B cell (primary cell): ENCODE measurements at regions not wholly inside any gene's neighbourhood (a gene's known extent, or its start where the extent isn't known, plus 50 kb on each side); places are given as distances from the start of the nearest gene placed in this dataset.

Experiments
- ATAC-seq: fragments of 200-7000 bp; cut with Tn5 transposase; one replicate; pipeline ENCODE4 v1.10.0; 2021; ENCODE audit warnings: low read depth, mild to moderate bottlenecking, moderate number of reproducible peaks, moderate library complexity
- CTCF ChIA-PET: fragments of 350-600 bp; sonication (Branson Sonifier 250); formaldehyde crosslinking; loops from one replicate; lab custom pipeline; 2021; ENCODE audit warnings: antibody characterized with exemption, inconsistent platforms; lab: Charles Lee
- POLR2A ChIA-PET: fragments of 350-600 bp; sonication (Branson Sonifier 250); formaldehyde crosslinking; loops from one replicate; lab custom pipeline; 2021; ENCODE audit warnings: antibody characterized with exemption; lab: Charles Lee
- DNase-seq: peaks from one replicate; pipeline ENCODE4 v3.0.0; 2013
- H2AFZ ChIP-seq: 2 replicates; pipeline ENCODE4 v1.6.1; 2012; ENCODE audit warnings: mild to moderate bottlenecking, low read depth, low read length; ENCODE audit not compliant: insufficient read depth, poor library complexity, severe bottlenecking
- H3K27ac ChIP-seq, 2 donors: 1 replicate in 1 of 2; 2 replicates in 1 of 2; pipeline ENCODE4 v1.5.1; 2012 to 2013; ENCODE audit warnings: low read length in 2 of 2, mild to moderate bottlenecking in 2 of 2, moderate library complexity in 1 of 2
- H3K27me3 ChIP-seq, 4 experiments: fragments of 200-600 bp in 1 of 4; sonication (generic) in 1 of 4; replicated peaks in 1 of 4; 1 replicate in 2 of 4; 2 replicates in 2 of 4; pipeline versions ENCODE4 v1.6.1 to v1.7.0; 2013 to 2016; ENCODE audit warnings: low read length in 3 of 4, mild to moderate bottlenecking in 2 of 4, mixed read lengths in 1 of 4, moderate library complexity in 1 of 4; ENCODE audit not compliant: insufficient read depth in 4 of 4, control insufficient read depth in 3 of 4; ENCODE audit errors: control extremely low read depth in 1 of 4
- H3K36me3 ChIP-seq, 2 experiments: replicated peaks in 1 of 2; 1 replicate in 1 of 2; 2 replicates in 1 of 2; pipeline versions ENCODE4 v1.6.1 to v1.7.1; 2013; ENCODE audit warnings: low read length in 1 of 2; ENCODE audit not compliant: insufficient read depth in 2 of 2, control insufficient read depth in 1 of 2; ENCODE audit errors: control extremely low read depth in 1 of 2, extremely low read depth in 1 of 2
- H3K4me1 ChIP-seq, 2 donors: fragments of 200-600 bp in 1 of 2; sonication (generic) in 1 of 2; 1 replicate in 1 of 2; 2 replicates in 1 of 2; pipeline versions ENCODE4 v1.5.1 to v1.6.1; 2013 to 2017; ENCODE audit warnings: low read length in 2 of 2; ENCODE audit not compliant: control insufficient read depth in 2 of 2, insufficient read depth in 2 of 2
- H3K4me2 ChIP-seq: replicated peaks from 2 replicates; pipeline ENCODE3; 2012; ENCODE audit warnings: mild to moderate bottlenecking, low read depth, low read length; ENCODE audit not compliant: poor library complexity, severe bottlenecking
- H3K4me3 ChIP-seq, 5 experiments: fragments of 200-600 bp in 1 of 5; sonication (generic) in 1 of 5; 1 replicate in 3 of 5; 2 replicates in 2 of 5; pipeline versions ENCODE4 v1.5.1 to v1.7.0; 2011 to 2016; ENCODE audit warnings: low read length in 4 of 5, mild to moderate bottlenecking in 4 of 5, low read depth in 2 of 5, control low read depth in 1 of 5, moderate library complexity in 1 of 5; ENCODE audit not compliant: insufficient read depth in 1 of 5; ENCODE audit errors: control extremely low read depth in 1 of 5, extremely low read depth in 1 of 5
- H3K79me2 ChIP-seq: fragments of 200-600 bp; sonication (generic); one replicate; pipeline ENCODE4 v1.6.0; 2016; ENCODE audit warnings: low read length; ENCODE audit not compliant: control insufficient read depth, insufficient read depth
- H3K9ac ChIP-seq: fragments of 200-600 bp; sonication (generic); 2 replicates; pipeline ENCODE4 v1.6.1; 2017; ENCODE audit warnings: mild to moderate bottlenecking, low read length, moderate library complexity
- H3K9me3 ChIP-seq, 3 donors: one replicate each; pipeline versions ENCODE4 v1.6.1 to v1.7.1; 2013; ENCODE audit warnings: low read length in 2 of 3; ENCODE audit not compliant: control insufficient read depth in 2 of 3, insufficient read depth in 1 of 3; ENCODE audit errors: control extremely low read depth in 1 of 3
- H4K20me1 ChIP-seq: 2 replicates; pipeline ENCODE4 v1.6.0; 2012; ENCODE audit warnings: mild to moderate bottlenecking, low read length; ENCODE audit not compliant: insufficient read depth, control insufficient read depth, poor library complexity, severe bottlenecking
- H3K27ac Mint-ChIP-seq: one replicate; pipeline ENCODE4 v1.8.0; 2021; ENCODE audit warnings: mixed read lengths
- H3K27me3 Mint-ChIP-seq: one replicate; pipeline ENCODE4 v1.8.0; 2021; ENCODE audit warnings: mixed read lengths
- H3K4me1 Mint-ChIP-seq: one replicate; pipeline ENCODE4 v1.8.0; 2021; ENCODE audit warnings: mixed read lengths
- H3K4me3 Mint-ChIP-seq: one replicate; pipeline ENCODE4 v1.8.0; 2021; ENCODE audit warnings: mixed read lengths
- H3K9me3 Mint-ChIP-seq: one replicate; pipeline ENCODE4 v1.8.0; 2022; ENCODE audit warnings: mixed read lengths; ENCODE audit not compliant: insufficient read depth
- EZH2 ChIP-seq: IDR thresholded peaks from 2 replicates; pipeline ENCODE4 v1.6.1; 2012; ENCODE audit warnings: borderline replicate concordance, low read depth, mild to moderate bottlenecking, moderate library complexity, low read length; ENCODE audit not compliant: insufficient read depth, poor library complexity, severe bottlenecking
- WGBS: methylation state at CpG from one replicate; pipeline ENCODE4 v1.1.5; 2013; ENCODE audit warnings: missing lambda C conversion rate; ENCODE audit not compliant: insufficient coverage; 5-methylcytosine and 5-hydroxymethylcytosine counted together
- intact Hi-C: fragments of 100-400 bp; cut with micrococcal nuclease; formaldehyde crosslinking; loops from one replicate; pipeline ENCODE4 v1.10.0; 2022
- TF ChIP-seq, protein P1 (sequence below): fragments of 200-600 bp; IDR thresholded peaks from one replicate; pipeline ENCODE4 v1.8.0; 2022; ENCODE audit warnings: antibody characterized with exemption, mild to moderate bottlenecking

GRCh38 chr17:5763595-5764306 is 179.4 kb upstream of the NLRP1 start:
- no peak overlapping the region for H3K4me2 ChIP-seq
- 85% methylated on average over 9 of the region's 14 CpGs for WGBS
- H3K9me3 ChIP-seq = no peaks in the 10 kb centered on the region
- CTCF ChIA-PET = no interaction called here
- no peak for ATAC-seq
- no peak overlapping the region for H3K27ac Mint-ChIP-seq
- intact Hi-C loops = no loop called here
- H3K4me1 ChIP-seq = no peaks in the 10 kb centered on the region
- H2AFZ ChIP-seq = no peak overlapping the region
- DNase-seq = no peak
- H3K27me3 ChIP-seq = peaks cover 0 to 2% (median 0%) of the 10 kb centered on the region in 4 experiments
- H3K36me3 ChIP-seq = no peaks in the 10 kb centered on the region
- no peaks in the 10 kb centered on the region for H3K9me3 Mint-ChIP-seq
- no peak overlapping the region for H3K4me3 Mint-ChIP-seq
- H3K4me1 Mint-ChIP-seq = no peaks in the 10 kb centered on the region
- peaks cover 20% of the 10 kb centered on the region for H3K27me3 Mint-ChIP-seq
- POLR2A ChIA-PET = no interaction called here
- H3K79me2 ChIP-seq = no peaks in the 10 kb centered on the region
- no peak overlapping the region for H3K9ac ChIP-seq
- no peaks in the 10 kb centered on the region for H4K20me1 ChIP-seq
- no peak overlapping the region for H3K27ac ChIP-seq
- no peak overlapping the region for H3K4me3 ChIP-seq
- no peak for TF ChIP-seq EZH2
- TF ChIP-seq, protein P1, sequence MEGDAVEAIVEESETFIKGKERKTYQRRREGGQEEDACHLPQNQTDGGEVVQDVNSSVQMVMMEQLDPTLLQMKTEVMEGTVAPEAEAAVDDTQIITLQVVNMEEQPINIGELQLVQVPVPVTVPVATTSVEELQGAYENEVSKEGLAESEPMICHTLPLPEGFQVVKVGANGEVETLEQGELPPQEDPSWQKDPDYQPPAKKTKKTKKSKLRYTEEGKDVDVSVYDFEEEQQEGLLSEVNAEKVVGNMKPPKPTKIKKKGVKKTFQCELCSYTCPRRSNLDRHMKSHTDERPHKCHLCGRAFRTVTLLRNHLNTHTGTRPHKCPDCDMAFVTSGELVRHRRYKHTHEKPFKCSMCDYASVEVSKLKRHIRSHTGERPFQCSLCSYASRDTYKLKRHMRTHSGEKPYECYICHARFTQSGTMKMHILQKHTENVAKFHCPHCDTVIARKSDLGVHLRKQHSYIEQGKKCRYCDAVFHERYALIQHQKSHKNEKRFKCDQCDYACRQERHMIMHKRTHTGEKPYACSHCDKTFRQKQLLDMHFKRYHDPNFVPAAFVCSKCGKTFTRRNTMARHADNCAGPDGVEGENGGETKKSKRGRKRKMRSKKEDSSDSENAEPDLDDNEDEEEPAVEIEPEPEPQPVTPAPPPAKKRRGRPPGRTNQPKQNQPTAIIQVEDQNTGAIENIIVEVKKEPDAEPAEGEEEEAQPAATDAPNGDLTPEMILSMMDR = no peak

DNA sequence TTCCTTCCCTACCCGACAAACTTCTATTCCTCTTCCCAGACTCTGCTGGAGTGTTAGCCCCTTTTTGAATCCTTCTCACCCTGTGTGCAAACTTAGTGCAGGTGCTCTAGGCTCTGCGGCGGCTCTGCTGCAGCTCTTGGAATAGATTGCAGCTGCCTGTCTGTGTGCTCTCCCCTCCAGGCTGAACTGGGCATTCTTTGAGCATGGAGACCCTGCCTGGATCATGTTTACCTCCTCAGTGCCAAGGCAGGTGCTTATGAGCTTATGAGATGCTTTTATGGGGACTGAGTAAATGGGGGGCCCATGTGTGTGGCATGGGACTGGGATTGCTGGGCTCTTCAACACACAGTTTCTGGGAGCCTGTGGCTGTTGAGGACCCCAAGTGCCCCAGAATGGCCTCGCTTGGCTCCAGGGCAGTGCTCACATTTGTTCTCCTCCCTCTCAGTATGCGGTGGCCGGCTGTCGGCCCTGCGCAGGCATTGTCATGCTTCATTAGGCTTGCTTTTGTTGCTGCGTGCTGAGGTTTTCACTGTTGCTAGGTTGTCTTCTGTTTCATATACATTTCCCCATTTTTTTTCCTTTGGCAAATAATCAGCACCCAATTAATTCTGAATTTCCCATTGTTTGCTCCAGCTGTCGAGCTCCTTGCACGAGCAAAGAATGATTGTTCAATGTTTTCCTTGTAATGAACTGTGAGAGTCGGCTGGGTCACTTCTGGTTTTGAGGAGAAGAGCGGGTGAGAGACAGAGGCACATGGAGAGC is 185.5 kb upstream of the NLRP1 start:
- Mint-ChIP-seq H3K9me3 (no peaks in the 10 kb centered on the region), H3K4me1 (no peaks in the 10 kb centered on the region), H3K27ac (no peak overlapping the region), H3K4me3 (no peak overlapping the region), H3K27me3 (peaks cover 15% of the 10 kb centered on the region)
- intact Hi-C loops = no loop called here
- H3K9me3 ChIP-seq = no peaks in the 10 kb centered on the region
- H3K27me3 ChIP-seq = peaks cover 0 to 8% (median 0%) of the 10 kb centered on the region in 4 experiments
- 73% methylated on average over 9 of the region's 13 CpGs for WGBS
- no peaks in the 10 kb centered on the region for H3K79me2 ChIP-seq
- no peak for DNase-seq
- no peak overlapping the region for H3K4me2 ChIP-seq
- no peaks in the 10 kb centered on the region for H3K36me3 ChIP-seq
- no peak overlapping the region for H2AFZ ChIP-seq
- POLR2A ChIA-PET = no interaction called here
- CTCF ChIA-PET = no interaction called here
- no peak overlapping the region for H3K4me3 ChIP-seq
- H4K20me1 ChIP-seq = no peaks in the 10 kb centered on the region
- H3K9ac ChIP-seq = no peak overlapping the region
- ATAC-seq = no peak
- TF ChIP-seq EZH2 = no peak
- TF ChIP-seq, protein P1 = no peak
- H3K4me1 ChIP-seq = no peaks in the 10 kb centered on the region
- no peak overlapping the region for H3K27ac ChIP-seq
